Naive thymus-derived CD8-positive, alpha-beta T cell (primary cell): ENCODE measurements at regions not wholly inside any gene's neighbourhood (a gene's known extent, or its start where the extent isn't known, plus 50 kb on each side); places are given as distances from the start of the nearest gene placed in this dataset.
"Not testable (repeated sequence)": the region's sequence is repeated elsewhere in the genome, so short reads cannot be mapped to it uniquely, and the experiment has no call there.

Experiments
- ATAC-seq, 2 donors: fragments of 150-1000 bp; cut with Tn5 transposase in 1 of 2; sonication (Bioruptor Pico), chemical (Tn5 transposase) in 1 of 2; 1 replicate in 1 of 2; 2 replicates in 1 of 2; pipeline ENCODE4 v1.10.0; 2021; ENCODE audit warnings: mild to moderate bottlenecking in 2 of 2, moderate library complexity in 2 of 2
- POLR2A ChIA-PET: fragments of 350-600 bp; sonication (Branson Sonifier 250); formaldehyde crosslinking; loops from one replicate; lab custom pipeline; 2021; ENCODE audit warnings: antibody characterized with exemption; lab: Charles Lee
- DNase-seq, 10 donors: peaks; one replicate each; pipeline versions ENCODE4 v3.0.0 to v3.0.0-alpha.2; 2020 to 2022
- H3K27ac Mint-ChIP-seq, 10 donors: one replicate each; pipeline ENCODE4 v1.8.0; 2020 to 2022; ENCODE audit warnings: mild to moderate bottlenecking in 10 of 10, mixed read lengths in 10 of 10, moderate library complexity in 4 of 10, inconsistent platforms in 1 of 10
- H3K27me3 Mint-ChIP-seq, 5 donors: one replicate each; pipeline ENCODE4 v1.8.0; 2021 to 2022; ENCODE audit warnings: mixed read lengths in 5 of 5
- H3K36me3 Mint-ChIP-seq, 3 donors: one replicate each; pipeline ENCODE4 v1.8.0; 2020 to 2022; ENCODE audit warnings: mixed read lengths in 3 of 3, mild to moderate bottlenecking in 2 of 3, inconsistent platforms in 1 of 3
- H3K4me1 Mint-ChIP-seq, 4 donors: one replicate each; pipeline ENCODE4 v1.8.0; 2021 to 2022; ENCODE audit warnings: mixed read lengths in 4 of 4
- H3K4me3 Mint-ChIP-seq, 10 donors: one replicate each; pipeline ENCODE4 v1.8.0; 2020 to 2022; ENCODE audit warnings: mild to moderate bottlenecking in 10 of 10, mixed read lengths in 10 of 10, moderate library complexity in 6 of 10, inconsistent platforms in 1 of 10
- H3K9me3 Mint-ChIP-seq, 9 donors: one replicate each; pipeline ENCODE4 v1.8.0; 2020 to 2022; ENCODE audit warnings: mixed read lengths in 9 of 9, mild to moderate bottlenecking in 3 of 9, inconsistent platforms in 1 of 9, moderate library complexity in 1 of 9

- H3K4me3 Mint-ChIP-seq: no peak overlapping the region
- DNase-seq: no peak
Measured at GRCh38 chr15:77866186-77866585, 211.3 kb downstream of the TBC1D2B start.

GRCh38 chr15:77865701-77866100, 211.8 kb downstream of the TBC1D2B start:
- Mint-ChIP-seq H3K36me3 (no peaks in the 10 kb centered on the region), H3K4me3 (no peak overlapping the region), H3K4me1 (peaks cover 0 to 3% (median 0%) of the 10 kb centered on the region in 4 donors), H3K27me3 (peaks cover 0 to 9% (median 3%) of the 10 kb centered on the region in 5 donors), H3K27ac (no peak overlapping the region), H3K9me3 (no peaks in the 10 kb centered on the region)
- POLR2A ChIA-PET: no interaction called here
- no peak for ATAC-seq
- no peak for DNase-seq

More at GRCh38 chr15:77866186-77866585, 211.3 kb downstream of the TBC1D2B start:
- POLR2A ChIA-PET: no interaction called here
- H3K9me3 Mint-ChIP-seq: no peaks in the 10 kb centered on the region
- H3K4me1 Mint-ChIP-seq: peaks cover 0 to 3% (median 0%) of the 10 kb centered on the region in 4 donors
- H3K27me3 Mint-ChIP-seq: peaks cover 0 to 9% (median 3%) of the 10 kb centered on the region in 5 donors
- ATAC-seq: no peak
- no peak overlapping the region for H3K27ac Mint-ChIP-seq
- no peaks in the 10 kb centered on the region for H3K36me3 Mint-ChIP-seq

- Mint-ChIP-seq H3K36me3 (no peaks in the 10 kb centered on the region), H3K9me3 (no peaks in the 10 kb centered on the region), H3K4me3 (no peak overlapping the region), H3K4me1 (no peaks in the 10 kb centered on the region), H3K27me3 (peaks cover 0 to 9% (median 3%) of the 10 kb centered on the region in 5 donors), H3K27ac (no peak overlapping the region)
- POLR2A ChIA-PET: no interaction called here
- DNase-seq (no peak), ATAC-seq (no peak)
Measured at GRCh38 chr15:77865106-77865610, 212.4 kb downstream of the TBC1D2B start.

- POLR2A ChIA-PET: no interaction called here
- H3K27ac Mint-ChIP-seq: no peak overlapping the region
- ATAC-seq (no peak), DNase-seq (no peak)
- H3K4me1 Mint-ChIP-seq: no peaks in the 10 kb centered on the region
- no peaks in the 10 kb centered on the region for H3K36me3 Mint-ChIP-seq
- H3K27me3 Mint-ChIP-seq: peaks cover 0 to 9% (median 3%) of the 10 kb centered on the region in 5 donors
- no peak overlapping the region for H3K4me3 Mint-ChIP-seq
- no peaks in the 10 kb centered on the region for H3K9me3 Mint-ChIP-seq
Measured at GRCh38 chr15:77864211-77865105, 213.1 kb downstream of the TBC1D2B start.

GRCh38 chr15:77863491-77864105, 213.9 kb downstream of the TBC1D2B start:
- Mint-ChIP-seq H3K4me1 (peaks cover 0 to 3% (median 0%) of the 10 kb centered on the region in 4 donors), H3K27ac (no peak overlapping the region), H3K4me3 (no peak overlapping the region), H3K36me3 (no peaks in the 10 kb centered on the region), H3K27me3 (peaks cover 0 to 9% (median 3%) of the 10 kb centered on the region in 5 donors), H3K9me3 (no peaks in the 10 kb centered on the region)
- no peak for DNase-seq
- POLR2A ChIA-PET: no interaction called here
- ATAC-seq: no peak

GRCh38 chr15:77862651-77863104, 214.8 kb downstream of the TBC1D2B start:
- Mint-ChIP-seq H3K4me1 (peaks cover 0 to 3% (median 0%) of the 10 kb centered on the region in 4 donors), H3K36me3 (no peaks in the 10 kb centered on the region), H3K9me3 (no peaks in the 10 kb centered on the region), H3K27me3 (peaks cover 0 to 9% (median 3%) of the 10 kb centered on the region in 5 donors), H3K4me3 (no peak overlapping the region), H3K27ac (no peak overlapping the region)
- POLR2A ChIA-PET: no interaction called here
- ATAC-seq (no peak), DNase-seq (no peak)

- H3K27me3 Mint-ChIP-seq, ATAC-seq, POLR2A ChIA-PET, H3K4me3 Mint-ChIP-seq, DNase-seq, H3K9me3 Mint-ChIP-seq, H3K4me1 Mint-ChIP-seq, H3K36me3 Mint-ChIP-seq, H3K27ac Mint-ChIP-seq: not testable (repeated sequence)
Measured at GRCh38 chr15:77861997-77862635, 215.4 kb downstream of the TBC1D2B start.

GRCh38 chr15:77860071-77860691, 217.3 kb downstream of the TBC1D2B start:
- ATAC-seq (no peak), DNase-seq (no peak)
- Mint-ChIP-seq H3K36me3 (no peaks in the 10 kb centered on the region), H3K4me1 (peaks cover 0 to 3% (median 0%) of the 10 kb centered on the region in 4 donors), H3K27ac (no peak overlapping the region), H3K4me3 (no peak overlapping the region), H3K9me3 (no peaks in the 10 kb centered on the region), H3K27me3 (peaks cover 0 to 9% (median 3%) of the 10 kb centered on the region in 5 donors)
- POLR2A ChIA-PET: no interaction called here

GRCh38 chr15:77859491-77860060, 217.9 kb downstream of the TBC1D2B start:
- Mint-ChIP-seq H3K4me1 (peaks cover 0 to 3% (median 0%) of the 10 kb centered on the region in 4 donors), H3K9me3 (no peaks in the 10 kb centered on the region), H3K27ac (no peak overlapping the region), H3K27me3 (peaks cover 0 to 9% (median 3%) of the 10 kb centered on the region in 5 donors), H3K4me3 (no peak overlapping the region), H3K36me3 (no peaks in the 10 kb centered on the region)
- ATAC-seq (no peak), DNase-seq (peak in 1 of 10 donors; percentile 43)
- POLR2A ChIA-PET: no interaction called here

GRCh38 chr15:77858792-77859490, 218.6 kb downstream of the TBC1D2B start:
- peaks cover 0 to 7% (median 6%) of the 10 kb centered on the region in 5 donors for H3K27me3 Mint-ChIP-seq

GRCh38 chr15:77857419-77857818, 220.1 kb downstream of the TBC1D2B start:
- peaks cover 0 to 3% (median 0%) of the 10 kb centered on the region in 4 donors for H3K4me1 Mint-ChIP-seq
- H3K27me3 Mint-ChIP-seq: peaks cover 0 to 11% (median 5%) of the 10 kb centered on the region in 5 donors
- no peaks in the 10 kb centered on the region for H3K9me3 Mint-ChIP-seq
- peak in 1 of 10 donors; percentile 61 for DNase-seq
- H3K4me3 Mint-ChIP-seq: no peak overlapping the region
- H3K27ac Mint-ChIP-seq: no peak overlapping the region
- H3K36me3 Mint-ChIP-seq: no peaks in the 10 kb centered on the region
- POLR2A ChIA-PET: no interaction called here
- ATAC-seq: no peak

More at GRCh38 chr15:77858792-77859490, 218.6 kb downstream of the TBC1D2B start:
- Mint-ChIP-seq H3K27ac (peak overlapping the region in 1 of 10 donors; percentile 53), H3K9me3 (no peaks in the 10 kb centered on the region), H3K4me1 (peaks cover 0 to 3% (median 0%) of the 10 kb centered on the region in 4 donors), H3K4me3 (no peak overlapping the region), H3K36me3 (no peaks in the 10 kb centered on the region)
- POLR2A ChIA-PET: no interaction called here
- no peak for ATAC-seq
- DNase-seq: peak in 1 of 10 donors; percentile 19
